IMR-90 (cell line): ENCODE measurements at regions not wholly inside any gene's neighbourhood (a gene's known extent, or its start where the extent isn't known, plus 50 kb on each side); places are given as distances from the start of the nearest gene placed in this dataset.

Experiments used
- MAFK ChIP-seq: IDR thresholded peaks from 2 replicates; pipeline ENCODE4 v1.6.1; 2012; ENCODE audit warnings: low read depth, low read length, improper control_type of control experiment
- MXI1 ChIP-seq: IDR thresholded peaks from 2 replicates; pipeline ENCODE4 v1.6.1; 2012; ENCODE audit warnings: low read depth, mild to moderate bottlenecking, low read length, moderate library complexity, borderline replicate concordance
- POLR2A ChIP-seq: IDR thresholded peaks from 2 replicates; pipeline ENCODE4 v1.6.1; 2012; ENCODE audit warnings: mild to moderate bottlenecking, low read depth, low read length
- RAD21 ChIP-seq: IDR thresholded peaks from 2 replicates; pipeline ENCODE4 v1.6.1; 2012; ENCODE audit warnings: low read length, improper control_type of control experiment
- RCOR1 ChIP-seq: IDR thresholded peaks from 2 replicates; pipeline ENCODE4 v1.6.1; 2012; ENCODE audit warnings: mild to moderate bottlenecking, low read length, improper control_type of control experiment; ENCODE audit not compliant: insufficient replicate concordance
- RFX5 ChIP-seq: IDR thresholded peaks from 2 replicates; pipeline ENCODE4 v1.8.0; 2012; ENCODE audit warnings: low read depth, mild to moderate bottlenecking, low read length, moderate library complexity
- SMC3 ChIP-seq: fragments of 150-350 bp; IDR thresholded peaks from 2 replicates; pipeline ENCODE4 v1.6.1; 2016; ENCODE audit warnings: low read depth, mild to moderate bottlenecking, antibody characterized with exemption, low read length, moderate library complexity
- TF ChIP-seq, protein P1 (sequence below): conservative IDR thresholded peaks from 2 replicates; pipeline ENCODE4 v1.5.1; 2012; ENCODE audit warnings: mild to moderate bottlenecking, low read depth, low read length, improper control_type of control experiment
- TF ChIP-seq, protein P2 (sequence below): fragments of 150-350 bp; IDR thresholded peaks from 2 replicates; pipeline ENCODE4 v1.6.1; 2017; ENCODE audit warnings: mild to moderate bottlenecking, antibody characterized with exemption, low read length, low read depth

GRCh38 chrX:43175434-43175833 is 397.5 kb upstream of the PPP1R2C start:
- TF ChIP-seq, protein P1, sequence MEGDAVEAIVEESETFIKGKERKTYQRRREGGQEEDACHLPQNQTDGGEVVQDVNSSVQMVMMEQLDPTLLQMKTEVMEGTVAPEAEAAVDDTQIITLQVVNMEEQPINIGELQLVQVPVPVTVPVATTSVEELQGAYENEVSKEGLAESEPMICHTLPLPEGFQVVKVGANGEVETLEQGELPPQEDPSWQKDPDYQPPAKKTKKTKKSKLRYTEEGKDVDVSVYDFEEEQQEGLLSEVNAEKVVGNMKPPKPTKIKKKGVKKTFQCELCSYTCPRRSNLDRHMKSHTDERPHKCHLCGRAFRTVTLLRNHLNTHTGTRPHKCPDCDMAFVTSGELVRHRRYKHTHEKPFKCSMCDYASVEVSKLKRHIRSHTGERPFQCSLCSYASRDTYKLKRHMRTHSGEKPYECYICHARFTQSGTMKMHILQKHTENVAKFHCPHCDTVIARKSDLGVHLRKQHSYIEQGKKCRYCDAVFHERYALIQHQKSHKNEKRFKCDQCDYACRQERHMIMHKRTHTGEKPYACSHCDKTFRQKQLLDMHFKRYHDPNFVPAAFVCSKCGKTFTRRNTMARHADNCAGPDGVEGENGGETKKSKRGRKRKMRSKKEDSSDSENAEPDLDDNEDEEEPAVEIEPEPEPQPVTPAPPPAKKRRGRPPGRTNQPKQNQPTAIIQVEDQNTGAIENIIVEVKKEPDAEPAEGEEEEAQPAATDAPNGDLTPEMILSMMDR: no peak
- TF ChIP-seq POLR2A: no peak
- TF ChIP-seq RAD21: no peak
- TF ChIP-seq SMC3: no peak
- no peak for TF ChIP-seq RFX5
- TF ChIP-seq RCOR1: no peak
- no peak for TF ChIP-seq MAFK
- TF ChIP-seq, protein P2, sequence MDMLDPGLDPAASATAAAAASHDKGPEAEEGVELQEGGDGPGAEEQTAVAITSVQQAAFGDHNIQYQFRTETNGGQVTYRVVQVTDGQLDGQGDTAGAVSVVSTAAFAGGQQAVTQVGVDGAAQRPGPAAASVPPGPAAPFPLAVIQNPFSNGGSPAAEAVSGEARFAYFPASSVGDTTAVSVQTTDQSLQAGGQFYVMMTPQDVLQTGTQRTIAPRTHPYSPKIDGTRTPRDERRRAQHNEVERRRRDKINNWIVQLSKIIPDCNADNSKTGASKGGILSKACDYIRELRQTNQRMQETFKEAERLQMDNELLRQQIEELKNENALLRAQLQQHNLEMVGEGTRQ: no peak
- TF ChIP-seq MXI1: no peak
